SK-N-SH treated with all-trans-retinoic acid at 6 μM for 48 hours (cell line): ENCODE measurements at regions not wholly inside any gene's neighbourhood (a gene's known extent, or its start where the extent isn't known, plus 50 kb on each side); places are given as distances from the start of the nearest gene placed in this dataset.

ENCODE experiments used
- ATAC-seq: fragments of 200-7000 bp; cut with Tn5 transposase; 3 replicates; pipeline ENCODE4 v1.9.1; 2020; ENCODE audit warnings: mild to moderate bottlenecking, moderate library complexity
- ARNTL ChIP-seq: fragments of 450-650 bp; formaldehyde crosslinking; IDR thresholded peaks from 2 replicates; pipeline ENCODE4 v1.5.0; 2020; ENCODE audit warnings: low read depth, mild to moderate bottlenecking, moderate library complexity, borderline replicate concordance
- BACH2 ChIP-seq: fragments of 250-450 bp; sonication (Bioruptor Pico); IDR thresholded peaks from 2 replicates; pipeline ENCODE4 v1.9.0; 2021; ENCODE audit warnings: mild to moderate bottlenecking, borderline replicate concordance
- CREB5 ChIP-seq: fragments of 250-450 bp; sonication (Bioruptor Pico); IDR thresholded peaks from 2 replicates; pipeline ENCODE4 v1.5.1; 2020; ENCODE audit warnings: low read depth, mild to moderate bottlenecking, moderate library complexity
- CSDC2 ChIP-seq: fragments of 250-450 bp; sonication (Bioruptor Pico); IDR thresholded peaks from 2 replicates; pipeline ENCODE4 v1.5.0; 2020; ENCODE audit warnings: mild to moderate bottlenecking, moderate library complexity
- CSRNP3 ChIP-seq: fragments of 250-450 bp; sonication (Bioruptor Pico); IDR thresholded peaks from 2 replicates; pipeline ENCODE4 v1.5.1; 2021; ENCODE audit warnings: mild to moderate bottlenecking, moderate library complexity
- ISL1 ChIP-seq: fragments of 250-450 bp; sonication (Bioruptor Pico); IDR thresholded peaks from 2 replicates; pipeline ENCODE4 v2.1.2; 2022; ENCODE audit warnings: mild to moderate bottlenecking, moderate library complexity
- OSR1 ChIP-seq: fragments of 250-450 bp; sonication (Bioruptor Pico); IDR thresholded peaks from 2 replicates; pipeline ENCODE4 v1.8.0; 2022; ENCODE audit warnings: moderate library complexity, mild to moderate bottlenecking, inconsistent platforms
- PATZ1 ChIP-seq: fragments of 250-450 bp; sonication (Bioruptor Pico); IDR thresholded peaks from 2 replicates; pipeline ENCODE4 v1.8.0; 2020; ENCODE audit warnings: mild to moderate bottlenecking, moderate library complexity, borderline replicate concordance
- POU6F1 ChIP-seq: fragments of 250-450 bp; sonication (Bioruptor Pico); IDR thresholded peaks from 2 replicates; pipeline ENCODE4 v1.8.0; 2021; ENCODE audit warnings: low read depth, mild to moderate bottlenecking, moderate library complexity, borderline replicate concordance
- PPARA ChIP-seq: fragments of 250-450 bp; sonication (Bioruptor Pico); IDR thresholded peaks from 2 replicates; pipeline ENCODE4 v1.5.0; 2020; ENCODE audit warnings: mild to moderate bottlenecking, borderline replicate concordance
- RARB ChIP-seq: fragments of 250-450 bp; sonication (Bioruptor Pico); IDR thresholded peaks from 2 replicates; pipeline ENCODE4 v1.8.0; 2021; ENCODE audit warnings: mild to moderate bottlenecking, moderate library complexity
- SNAI2 ChIP-seq: fragments of 250-450 bp; sonication (Bioruptor Pico); IDR thresholded peaks from 2 replicates; pipeline ENCODE4 v1.5.0; 2020; ENCODE audit warnings: mild to moderate bottlenecking, moderate library complexity
- TCF4 ChIP-seq: fragments of 250-450 bp; sonication (Bioruptor Pico); IDR thresholded peaks from 2 replicates; pipeline ENCODE4 v1.8.0; 2021; ENCODE audit warnings: mild to moderate bottlenecking, moderate library complexity, borderline replicate concordance
- TOX ChIP-seq: fragments of 250-450 bp; sonication (Bioruptor Pico); IDR thresholded peaks from 2 replicates; pipeline ENCODE4 v1.8.0; 2021; ENCODE audit warnings: mild to moderate bottlenecking, moderate library complexity, borderline replicate concordance
- ZC3H10 ChIP-seq: fragments of 250-450 bp; sonication (Bioruptor Pico); IDR thresholded peaks from 2 replicates; pipeline ENCODE4 v1.5.1; 2021; ENCODE audit warnings: mild to moderate bottlenecking, moderate library complexity
- ZFP3 ChIP-seq: fragments of 250-450 bp; sonication (Bioruptor Pico); IDR thresholded peaks from 2 replicates; pipeline ENCODE4 v1.5.0; 2020; ENCODE audit warnings: mild to moderate bottlenecking, moderate library complexity
- ZFP30 ChIP-seq: fragments of 450-650 bp; formaldehyde crosslinking; IDR thresholded peaks from 2 replicates; pipeline ENCODE4 v1.5.0; 2022; ENCODE audit warnings: mild to moderate bottlenecking, moderate library complexity
- ZNF565 ChIP-seq: fragments of 450-650 bp; formaldehyde crosslinking; conservative IDR thresholded peaks from 2 replicates; pipeline ENCODE4 v1.5.0; 2020; ENCODE audit warnings: low read depth, mild to moderate bottlenecking, moderate library complexity
- ZNF70 ChIP-seq: fragments of 450-650 bp; formaldehyde crosslinking; IDR thresholded peaks from 2 replicates; pipeline ENCODE4 v1.5.0; 2020; ENCODE audit warnings: mild to moderate bottlenecking, moderate library complexity
- ZNF8 ChIP-seq: fragments of 450-650 bp; formaldehyde crosslinking; IDR thresholded peaks from 2 replicates; pipeline ENCODE4 v1.5.0; 2020; ENCODE audit warnings: mild to moderate bottlenecking, moderate library complexity

- ATAC-seq, result no peak
- no peak for TF ChIP-seq PPARA (CRISPR knock-in tag)
- no peak for TF ChIP-seq ARNTL (CRISPR knock-in tag)
- no peak for TF ChIP-seq SNAI2
- no peak for TF ChIP-seq PATZ1 (CRISPR knock-in tag)
- TF ChIP-seq ZC3H10 (CRISPR knock-in tag), result no peak
- TF ChIP-seq TCF4 (CRISPR knock-in tag), result no peak
- TF ChIP-seq CSRNP3, result no peak
- TF ChIP-seq RARB, result no peak
- TF ChIP-seq BACH2 (CRISPR knock-in tag), result no peak
- TF ChIP-seq ZFP3 (CRISPR knock-in tag), result no peak
- no peak for TF ChIP-seq ZNF8 (CRISPR knock-in tag)
- no peak for TF ChIP-seq CREB5
- TF ChIP-seq ZNF70 (CRISPR knock-in tag), result no peak
- TF ChIP-seq ISL1, result no peak
- TF ChIP-seq ZNF565 (CRISPR knock-in tag), result no peak
- no peak for TF ChIP-seq TOX (CRISPR knock-in tag)
These were observed 526.9 kb downstream of the BNC2 start for GRCh38 chr9:16343249-16344237.

GRCh38 chr9:16344343-16344742 is 526.1 kb downstream of the BNC2 start:
- peak; percentile 59; the same call in 1 of the 2 replicates for TF ChIP-seq ISL1
- TF ChIP-seq OSR1 (CRISPR knock-in tag), result no peak
- TF ChIP-seq ARNTL (CRISPR knock-in tag), result no peak
- peak; percentile 83; the same call in 1 of the 2 replicates for TF ChIP-seq ZFP3 (CRISPR knock-in tag)
- TF ChIP-seq ZFP30, result no peak
- TF ChIP-seq CSDC2, result peak; percentile 41; the same call in 1 of the 2 replicates
- ATAC-seq, result peak; percentile 90

- TF ChIP-seq TCF4 (CRISPR knock-in tag) (no peak), ZFP30 (no peak), ZNF70 (CRISPR knock-in tag) (no peak), SNAI2 (no peak), ZNF8 (CRISPR knock-in tag) (no peak), PPARA (CRISPR knock-in tag) (no peak), PATZ1 (CRISPR knock-in tag) (no peak), RARB (no peak), ZFP3 (CRISPR knock-in tag) (no peak), ARNTL (CRISPR knock-in tag) (no peak), TOX (CRISPR knock-in tag) (no peak), POU6F1 (CRISPR knock-in tag) (no peak)
- ATAC-seq, result no peak
These were observed 524.6 kb downstream of the BNC2 start for GRCh38 chr9:16345902-16346301.
